SHP77 treated with DMSO at 0.1 percent for 48 hours (cell line): ENCODE measurements at regions not wholly inside any gene's neighbourhood (a gene's known extent, or its start where the extent isn't known, plus 50 kb on each side); places are given as distances from the start of the nearest gene placed in this dataset.

Experiments
- DNase-seq: peaks from one replicate; lab custom pipeline; 2025; lab: John Stamatoyannopoulos, UW

GRCh38 chr6:92376691-92377090 is 1042.7 kb downstream of the EPHA7 start:
- DNase-seq = peak; percentile 75

GRCh38 chr6:92371211-92372208 is 1047.8 kb downstream of the EPHA7 start:
- DNase-seq = no peak

GRCh38 chr6:92369309-92369708 is 1050.0 kb downstream of the EPHA7 start:
- DNase-seq = no peak

GRCh38 chr6:92364948-92365541 is 1054.3 kb downstream of the EPHA7 start:
- no peak for DNase-seq

GRCh38 chr6:92363111-92363510 is 1056.2 kb downstream of the EPHA7 start:
- DNase-seq = no peak

GRCh38 chr6:92362404-92362803 is 1057.0 kb downstream of the EPHA7 start:
- no peak for DNase-seq

- no peak for DNase-seq
These were observed 1057.4 kb downstream of the EPHA7 start for GRCh38 chr6:92361990-92362389.

- no peak for DNase-seq
These were observed 1065.0 kb downstream of the EPHA7 start for GRCh38 chr6:92354270-92354829.

- no peak for DNase-seq
These were observed 1067.2 kb downstream of the EPHA7 start for GRCh38 chr6:92352130-92352529.

- no peak for DNase-seq
These were observed 1078.2 kb downstream of the EPHA7 start for GRCh38 chr6:92341201-92341600.

- DNase-seq = no peak
These were observed 1079.3 kb downstream of the EPHA7 start for GRCh38 chr6:92339936-92340640.

- DNase-seq = no peak
These were observed 1081.8 kb downstream of the EPHA7 start for GRCh38 chr6:92337571-92337970.

GRCh38 chr6:92329208-92329847 is 1090.0 kb downstream of the EPHA7 start:
- no peak for DNase-seq

- no peak for DNase-seq
These were observed 1104.0 kb downstream of the EPHA7 start for GRCh38 chr6:92315312-92315711.

- no peak for DNase-seq
These were observed 1122.3 kb downstream of the EPHA7 start for GRCh38 chr6:92297101-92297500.

GRCh38 chr6:92292067-92292466 is 1127.3 kb downstream of the EPHA7 start:
- no peak for DNase-seq

- DNase-seq = no peak
These were observed 1129.5 kb downstream of the EPHA7 start for GRCh38 chr6:92289831-92290230.

- DNase-seq = no peak
These were observed 1137.7 kb downstream of the EPHA7 start for GRCh38 chr6:92281571-92282076.

- DNase-seq = no peak
These were observed 1144.2 kb downstream of the EPHA7 start for GRCh38 chr6:92275150-92275549.

GRCh38 chr6:92274588-92274987 is 1144.8 kb downstream of the EPHA7 start:
- no peak for DNase-seq

- DNase-seq = no peak
These were observed 1145.7 kb downstream of the EPHA7 start for GRCh38 chr6:92273694-92274093.

- no peak for DNase-seq
These were observed 1148.3 kb downstream of the EPHA7 start for GRCh38 chr6:92271091-92271490.
